GM19438 (cell line): ENCODE measurements at regions not wholly inside any gene's neighbourhood (a gene's known extent, or its start where the extent isn't known, plus 50 kb on each side); places are given as distances from the start of the nearest gene placed in this dataset.

Experiments used
- ATAC-seq: cut with Tn5 transposase; IDR thresholded peaks from one replicate; pipeline ENCODE4 v1.9.1; 2021; ENCODE audit warnings: low read depth; ENCODE audit not compliant: unreplicated experiment

DNA sequence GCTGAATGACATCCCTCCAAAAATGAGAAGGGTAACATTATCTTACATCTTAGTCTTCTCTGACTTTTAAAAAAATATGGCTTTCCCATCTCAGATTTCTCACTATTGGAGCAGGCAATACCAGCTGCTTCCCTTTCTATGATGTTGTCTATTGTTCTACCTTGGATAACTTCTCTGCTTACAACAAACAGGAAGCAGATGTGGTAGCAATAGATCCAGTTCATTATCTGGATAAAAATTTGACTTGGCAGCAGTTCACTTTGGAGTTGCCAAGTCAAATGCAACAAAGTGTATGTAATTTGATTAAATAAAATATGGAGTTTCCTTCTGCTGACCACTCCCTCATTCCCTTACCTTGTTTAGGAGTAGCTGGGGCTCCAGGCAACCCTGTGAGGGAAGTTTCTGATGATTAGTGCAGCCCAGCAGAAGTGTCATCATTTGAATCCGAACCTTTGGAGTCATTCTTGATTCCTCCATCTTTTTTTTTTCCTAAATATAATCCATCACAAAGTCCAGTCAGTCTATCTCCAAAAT lies 72.0 kb upstream of the GPRIN3 start:
- ATAC-seq, result no peak

DNA sequence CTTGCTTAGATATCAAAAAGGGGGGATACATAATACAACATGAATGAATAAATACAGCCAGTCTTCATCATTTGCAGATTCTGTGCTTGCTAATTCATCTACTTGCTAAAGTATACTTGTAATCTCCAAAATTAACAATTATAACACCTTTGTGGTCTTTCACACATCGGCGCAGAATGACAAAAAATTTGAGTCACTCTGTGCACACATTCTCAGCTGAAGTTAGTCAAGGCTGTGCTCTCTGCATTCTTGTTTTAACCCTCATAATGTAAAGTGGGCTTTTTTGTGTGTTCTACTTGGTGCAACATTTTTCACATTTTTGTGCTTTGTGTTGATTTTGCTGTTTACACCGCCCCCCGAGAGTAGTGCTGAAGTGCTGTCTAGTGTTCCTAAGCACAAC lies 65.8 kb upstream of the GPRIN3 start:
- no peak for ATAC-seq

DNA sequence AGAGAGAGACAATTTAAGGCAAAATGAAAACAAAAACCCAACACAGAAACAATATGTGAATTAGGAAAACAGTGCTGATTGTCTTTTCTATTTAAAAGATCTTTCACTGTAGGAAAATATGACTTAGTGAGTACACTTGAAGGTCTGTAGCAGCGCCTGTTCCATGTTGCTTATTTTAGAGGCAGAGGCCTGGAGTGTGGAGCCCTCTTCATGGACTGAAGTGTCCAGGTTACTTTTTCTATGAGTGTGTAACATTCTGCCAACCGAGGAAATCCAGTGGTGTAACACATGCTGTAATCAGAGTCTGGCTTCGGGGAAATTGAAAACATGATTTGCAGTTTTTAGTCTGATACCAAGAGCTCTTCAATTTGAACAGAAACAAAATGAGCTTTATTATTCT lies 64.0 kb upstream of the GPRIN3 start:
- no peak for ATAC-seq

DNA sequence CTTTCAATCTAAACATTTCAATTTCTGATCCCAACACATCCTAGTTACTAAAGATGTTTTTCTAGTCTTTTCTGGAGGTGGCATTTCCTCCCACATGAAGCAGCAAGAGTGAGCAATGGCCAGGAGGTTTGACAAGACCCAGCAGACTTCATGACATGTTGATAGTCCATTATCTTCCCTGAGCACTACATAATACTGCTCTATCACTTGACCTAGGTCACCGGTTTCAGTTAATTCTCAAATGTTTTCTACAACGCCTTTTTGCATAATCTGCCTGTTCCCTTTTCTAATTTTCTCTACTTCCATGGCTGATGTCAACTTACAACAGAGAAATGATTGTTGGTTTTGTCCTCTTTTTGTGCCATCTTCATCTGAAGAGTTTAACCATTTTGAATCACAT lies 62.0 kb upstream of the GPRIN3 start:
- no peak for ATAC-seq

DNA sequence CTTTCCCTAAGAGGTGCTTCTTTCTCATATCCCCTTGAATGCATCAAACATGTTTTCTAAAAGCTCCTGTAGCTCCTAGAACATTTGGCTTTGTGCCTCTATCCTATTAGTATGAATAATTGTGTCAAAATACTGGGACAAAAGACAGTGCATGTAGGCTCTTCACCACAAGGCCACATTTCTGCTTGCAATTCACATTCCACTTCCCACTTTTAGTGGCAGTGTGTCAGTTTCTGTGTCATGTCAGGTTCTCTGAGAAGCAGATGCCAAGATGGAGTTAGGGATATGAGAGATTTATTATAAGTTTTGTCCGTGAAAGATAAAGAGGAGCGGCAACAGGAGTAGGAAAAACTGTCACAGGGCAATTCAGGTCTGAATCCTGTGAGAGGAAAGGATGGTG lies 61.3 kb upstream of the GPRIN3 start:
- no peak for ATAC-seq

DNA sequence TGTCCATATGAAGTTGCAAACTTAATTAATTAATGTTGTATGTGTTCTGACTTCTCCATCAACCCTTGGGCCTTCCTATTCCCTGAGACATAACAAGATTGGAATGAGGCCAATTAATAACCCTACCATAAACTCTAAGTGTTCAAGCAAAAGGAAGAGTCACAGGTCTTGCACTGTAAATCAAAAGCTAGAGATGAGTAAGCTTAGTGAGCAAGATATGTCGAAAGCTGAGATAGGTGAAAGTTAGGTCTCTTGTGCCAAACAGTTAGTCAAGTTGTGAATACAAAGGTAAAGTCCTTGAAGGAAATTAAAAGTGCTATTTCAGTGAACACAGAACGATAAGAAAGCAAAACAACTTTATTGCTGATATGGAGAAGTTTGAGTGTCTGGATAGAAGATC lies 58.2 kb upstream of the GPRIN3 start:
- ATAC-seq, result no peak

DNA sequence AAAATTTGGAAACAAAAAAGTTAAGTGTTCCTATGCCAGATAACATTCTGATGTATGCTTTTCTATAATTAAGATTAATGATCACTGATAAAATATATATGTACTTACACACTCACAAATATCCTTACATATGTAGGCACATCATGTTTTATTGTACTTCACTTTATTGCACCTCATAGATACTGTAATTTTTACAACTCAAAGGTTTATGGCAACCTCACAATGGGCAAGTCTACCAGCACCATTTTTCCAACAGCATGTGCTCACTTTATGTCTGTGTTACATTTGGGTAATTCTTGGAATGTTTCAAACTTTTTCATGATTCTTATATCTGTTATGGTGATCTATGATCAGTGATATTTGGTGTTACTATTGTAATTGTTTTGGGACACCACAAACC lies 57.8 kb upstream of the GPRIN3 start:
- no peak for ATAC-seq

DNA sequence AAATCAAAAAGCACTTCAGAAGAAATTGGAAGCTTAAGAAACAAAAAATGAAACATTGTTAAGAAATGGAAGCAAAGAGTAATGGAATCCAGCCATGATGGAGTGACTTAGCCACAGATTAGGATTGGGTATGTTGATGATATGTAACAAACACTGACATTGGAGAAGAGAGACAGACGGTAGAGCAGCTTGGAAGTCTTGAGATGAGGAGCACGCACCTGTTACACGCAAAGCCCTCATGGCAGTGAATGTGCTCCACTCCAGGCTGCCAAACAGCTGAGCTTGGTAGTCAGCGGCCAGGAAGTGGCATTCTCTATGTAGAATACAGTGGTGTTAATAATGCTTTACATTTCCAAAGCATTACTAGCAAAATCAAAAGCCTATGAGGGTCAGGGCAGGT lies 56.9 kb upstream of the GPRIN3 start:
- ATAC-seq, result no peak

DNA sequence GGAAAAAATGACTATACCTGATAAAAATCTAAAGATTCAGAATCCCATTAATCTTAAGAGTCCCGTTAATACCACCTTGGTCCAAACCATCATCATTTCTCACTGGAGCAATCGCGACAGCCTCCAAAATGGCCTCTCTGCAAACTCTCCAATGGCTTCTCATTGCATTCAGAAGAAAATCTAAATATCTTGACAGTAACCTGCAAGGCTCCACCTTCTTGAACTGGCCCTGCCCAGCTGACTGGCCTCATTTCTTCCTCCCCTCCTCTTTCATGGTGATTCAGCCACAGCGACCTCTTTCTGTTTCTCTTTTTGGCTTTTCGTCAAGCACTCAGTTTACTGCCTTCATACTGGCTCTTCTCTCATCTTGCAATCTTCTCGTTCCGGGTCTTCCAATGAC lies 56.2 kb upstream of the GPRIN3 start:
- ATAC-seq, result no peak

DNA sequence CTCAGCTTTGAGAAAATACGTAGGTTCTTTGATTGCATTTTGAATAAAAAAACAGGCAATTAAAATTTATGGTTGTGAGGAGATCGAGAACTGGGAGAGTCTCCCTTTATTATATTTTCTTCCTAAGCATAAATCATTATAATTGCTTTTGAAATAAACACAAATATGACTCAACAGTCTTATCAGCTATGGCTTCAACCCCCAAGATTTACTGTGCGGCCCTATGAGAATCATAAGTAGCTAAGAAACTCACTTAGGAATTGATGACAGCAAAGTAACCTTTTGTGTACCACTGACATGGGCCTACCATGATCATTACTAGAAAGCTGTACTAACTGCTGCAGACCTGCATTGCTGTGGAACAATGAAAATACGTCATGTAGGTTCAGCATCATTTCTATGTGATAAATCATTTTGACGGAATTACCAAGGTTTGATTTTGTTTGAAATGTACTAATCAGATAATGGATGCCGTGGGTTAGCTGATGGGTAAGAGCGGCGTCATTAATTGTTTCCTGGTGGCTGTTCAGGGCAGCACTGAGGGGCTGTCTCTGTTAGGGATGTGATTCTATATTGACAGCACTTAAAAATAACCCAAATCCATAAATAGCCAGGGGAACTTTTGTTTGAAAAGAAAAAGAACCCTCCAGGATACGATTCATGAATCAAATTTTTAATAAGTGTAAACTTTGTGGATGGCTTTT lies 51.5 kb upstream of the GPRIN3 start:
- ATAC-seq, result no peak

DNA sequence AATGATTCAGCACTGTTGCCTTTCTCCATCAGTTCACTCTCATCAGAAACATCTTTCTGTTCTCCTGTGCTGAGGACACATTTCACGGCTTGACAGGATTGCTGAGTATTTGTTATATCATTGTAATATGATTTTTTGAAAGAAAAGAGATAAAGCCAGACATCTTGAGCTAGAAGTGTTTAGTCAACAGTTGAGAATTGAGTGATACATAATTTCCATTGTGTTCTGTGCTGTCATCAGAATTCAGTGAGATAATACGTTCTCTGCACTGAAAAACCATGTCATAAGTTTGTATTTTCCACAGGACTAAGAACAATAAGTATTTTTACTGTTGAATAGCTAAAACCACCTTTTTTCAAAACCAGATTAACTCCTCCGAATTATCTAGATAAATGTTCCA lies 50.2 kb upstream of the GPRIN3 start:
- ATAC-seq, result no peak
